Activated CD4-positive, CD25-positive, alpha-beta regulatory T cell (primary cell): ENCODE measurements at regions not wholly inside any gene's neighbourhood (a gene's known extent, or its start where the extent isn't known, plus 50 kb on each side); places are given as distances from the start of the nearest gene placed in this dataset.

Experiments used
- DNase-seq, 4 experiments: peaks; one replicate each; lab custom pipeline; 2025; lab: John Stamatoyannopoulos, UW

DNA sequence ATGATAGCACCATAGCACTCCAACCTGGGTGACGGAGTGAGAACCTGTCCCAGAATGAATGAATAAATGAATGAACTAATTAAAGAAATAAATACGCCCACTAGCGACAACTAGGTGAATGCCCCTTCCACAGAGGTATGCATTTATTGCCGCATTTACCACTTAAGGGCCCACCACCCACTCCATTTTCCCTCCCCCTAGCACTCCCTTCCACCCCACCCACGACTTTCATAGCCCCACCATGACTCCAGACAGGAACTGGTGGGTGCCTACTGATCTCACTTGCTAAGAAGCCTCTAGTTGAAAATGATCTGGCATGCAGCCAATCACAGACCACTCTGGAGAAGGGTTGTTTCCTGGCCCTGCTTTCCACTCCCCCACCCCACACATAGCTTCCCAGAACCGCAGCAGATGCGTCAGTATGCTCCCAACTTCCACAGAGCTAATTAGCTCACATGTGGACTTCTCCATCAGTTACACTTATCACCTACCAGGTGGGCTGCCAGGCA is 167.6 kb downstream of the WT1 start:
- no peak for DNase-seq

DNA sequence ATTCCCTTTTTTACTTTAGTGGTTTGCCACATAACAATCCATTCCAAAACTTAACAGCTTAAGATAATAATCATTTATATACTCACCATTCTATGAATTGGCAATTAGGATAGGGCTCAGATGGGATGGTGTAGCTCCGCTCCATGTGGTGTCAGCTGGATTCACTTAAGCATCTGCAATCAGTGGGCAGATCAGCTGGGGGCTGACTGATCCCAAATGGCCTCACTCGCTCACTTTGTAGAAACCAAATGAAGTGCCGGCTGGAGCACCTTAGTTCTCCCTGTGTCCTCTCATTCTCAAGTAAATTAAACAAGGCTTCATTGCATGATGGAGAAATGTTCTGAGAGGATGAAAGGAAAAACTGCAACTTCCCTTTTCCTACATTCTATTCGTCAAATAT is 161.4 kb downstream of the WT1 start:
- no peak for DNase-seq

DNA sequence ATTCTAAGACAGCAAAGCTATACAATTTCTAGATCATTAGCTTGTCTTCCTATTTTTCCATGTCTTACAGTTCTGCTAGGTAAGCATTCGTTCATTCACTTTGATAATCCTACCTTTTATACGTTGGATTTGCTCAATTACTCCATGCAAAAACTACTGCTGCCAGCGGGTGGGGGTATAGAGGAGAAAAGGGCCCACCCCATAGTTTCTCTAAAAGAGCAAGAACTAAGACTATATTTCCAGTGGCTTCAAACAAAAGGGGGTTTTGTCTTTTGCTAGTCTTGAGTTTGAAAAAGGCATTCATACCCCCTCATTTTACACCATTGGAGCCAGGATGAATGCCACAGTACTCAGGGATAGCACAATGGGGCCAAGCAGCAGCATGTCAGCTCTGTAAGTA is 155.7 kb downstream of the WT1 start:
- no peak for DNase-seq

DNA sequence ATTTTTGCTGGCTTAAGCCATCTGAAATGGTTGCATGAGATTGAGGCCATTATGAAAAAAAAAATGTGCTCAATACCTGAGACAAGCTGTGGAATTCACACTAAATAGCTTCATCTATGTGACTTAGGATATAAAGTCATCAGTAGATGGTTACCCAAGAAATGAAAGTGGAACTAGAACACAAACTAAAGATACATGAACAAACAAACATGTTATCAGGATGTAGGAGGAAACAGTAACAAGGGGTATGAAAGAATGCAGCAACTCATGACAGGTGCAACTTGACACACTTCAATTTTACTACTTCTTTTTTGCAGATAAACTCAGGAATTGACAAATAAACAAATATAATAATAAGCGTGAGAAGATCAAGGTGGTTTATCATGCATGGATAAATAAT is 155.0 kb downstream of the WT1 start:
- DNase-seq, result no peak

DNA sequence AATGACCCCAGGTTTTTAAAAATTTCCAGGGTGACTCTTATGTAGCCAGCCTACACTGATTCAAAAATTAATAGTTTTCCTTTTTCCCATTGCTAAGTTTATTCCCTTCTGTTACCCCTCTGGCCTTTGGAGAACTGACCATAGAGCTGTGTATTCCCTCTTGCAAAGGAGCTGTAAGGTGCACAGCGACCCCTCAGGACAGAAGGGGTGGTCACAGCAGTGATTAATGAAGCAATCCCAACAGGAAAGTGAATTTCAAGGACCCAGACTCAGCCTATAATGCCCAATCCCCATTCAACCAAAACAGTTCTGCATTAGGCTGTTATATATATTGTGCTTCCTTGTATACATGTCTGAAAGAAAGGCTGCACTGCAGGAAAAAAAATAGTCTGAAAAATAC is 147.1 kb downstream of the WT1 start:
- DNase-seq, result no peak

DNA sequence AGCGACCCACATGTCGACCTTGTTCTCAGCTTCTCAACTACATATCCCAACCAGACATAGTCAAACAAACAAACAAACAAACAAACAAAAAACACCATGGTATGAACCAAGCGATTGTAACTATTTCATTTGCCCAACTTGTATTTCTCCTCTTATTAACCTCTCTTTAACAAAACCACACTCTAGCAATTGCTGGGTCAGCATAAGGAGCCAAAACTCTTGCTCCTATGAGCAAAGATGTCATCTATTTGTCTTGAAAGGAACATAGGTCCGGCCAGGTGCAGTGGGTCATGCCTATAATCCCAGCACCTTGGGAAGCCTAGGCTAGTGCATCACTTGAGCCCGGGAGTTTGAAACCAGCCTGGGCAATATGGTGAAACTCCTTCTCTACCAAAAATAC is 145.6 kb downstream of the WT1 start:
- no peak for DNase-seq

DNA sequence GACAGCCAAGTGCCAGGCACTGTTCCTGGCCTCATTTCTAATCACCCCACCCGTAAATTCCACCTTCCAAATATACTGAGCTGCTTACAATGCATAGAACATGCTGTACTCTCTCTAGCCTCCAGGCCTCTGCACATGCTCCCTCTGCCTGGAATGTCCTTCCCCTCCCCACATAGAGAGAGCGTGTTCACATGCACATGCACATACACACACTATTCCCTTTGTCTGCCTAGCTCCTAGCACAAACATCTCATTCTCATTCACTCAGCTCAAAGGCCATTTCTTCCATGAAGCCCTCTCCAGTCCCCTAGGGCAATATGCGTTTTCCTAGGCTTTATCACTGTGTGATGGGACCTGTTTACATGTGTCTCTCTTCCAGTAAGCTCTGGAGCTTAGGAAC is 144.6 kb downstream of the WT1 start:
- DNase-seq, result no peak

DNA sequence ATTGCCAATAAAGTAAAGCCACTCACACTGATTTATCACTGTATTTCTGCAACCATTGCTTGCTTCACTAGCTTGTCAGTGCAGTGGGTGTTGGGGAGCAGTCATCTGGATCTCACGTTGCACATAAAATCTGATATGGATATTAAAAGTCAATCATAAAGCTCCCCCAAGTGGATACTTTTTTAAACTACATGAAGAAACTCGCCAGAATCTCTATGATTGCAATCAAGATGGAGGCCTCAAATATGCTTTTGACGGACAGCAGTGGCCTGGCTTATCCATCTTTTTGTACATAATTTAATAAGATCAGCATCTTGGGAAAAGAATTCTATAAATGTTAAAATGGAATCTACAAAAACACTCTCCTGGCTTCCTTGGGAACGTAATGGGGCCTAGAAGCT is 137.7 kb downstream of the WT1 start:
- DNase-seq, result no peak

DNA sequence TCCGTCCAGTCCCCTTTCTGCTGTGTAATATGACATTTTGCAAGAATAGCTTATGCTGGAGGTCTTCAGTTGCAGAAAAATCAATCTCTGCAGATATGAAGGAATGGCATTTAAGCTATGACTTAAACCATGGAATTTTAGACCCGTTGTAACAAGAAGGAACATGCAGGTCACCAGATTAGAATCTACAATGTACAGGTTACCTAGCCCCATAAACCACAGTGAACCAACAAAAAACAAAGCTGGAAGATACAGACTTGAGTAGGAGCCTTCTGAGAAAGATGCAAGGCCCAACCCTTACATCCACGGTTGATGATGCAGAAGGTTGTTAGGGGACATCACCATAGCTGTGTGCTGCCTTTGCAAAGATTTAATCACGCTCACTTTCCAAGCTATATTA is 132.5 kb downstream of the WT1 start:
- no peak for DNase-seq

DNA sequence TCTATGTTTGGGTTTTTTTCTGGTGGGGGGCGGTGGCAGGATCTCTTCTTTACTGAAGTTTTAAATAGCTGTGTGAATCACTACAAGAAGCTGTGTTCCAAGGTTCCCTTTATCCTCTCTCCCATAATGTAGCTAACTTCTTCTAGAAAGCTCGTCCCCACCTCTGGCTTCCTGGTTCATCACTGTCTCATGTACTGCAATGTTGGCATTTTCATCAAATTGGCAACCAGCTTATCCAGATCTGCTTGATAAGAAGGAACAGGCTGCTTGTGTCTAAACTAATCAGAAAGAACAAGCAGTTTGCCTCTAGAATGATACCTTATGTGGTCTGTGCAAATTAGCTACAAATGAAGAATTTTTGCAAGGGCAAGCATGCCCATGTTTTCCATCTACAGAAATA is 130.8 kb downstream of the WT1 start:
- DNase-seq, result no peak

DNA sequence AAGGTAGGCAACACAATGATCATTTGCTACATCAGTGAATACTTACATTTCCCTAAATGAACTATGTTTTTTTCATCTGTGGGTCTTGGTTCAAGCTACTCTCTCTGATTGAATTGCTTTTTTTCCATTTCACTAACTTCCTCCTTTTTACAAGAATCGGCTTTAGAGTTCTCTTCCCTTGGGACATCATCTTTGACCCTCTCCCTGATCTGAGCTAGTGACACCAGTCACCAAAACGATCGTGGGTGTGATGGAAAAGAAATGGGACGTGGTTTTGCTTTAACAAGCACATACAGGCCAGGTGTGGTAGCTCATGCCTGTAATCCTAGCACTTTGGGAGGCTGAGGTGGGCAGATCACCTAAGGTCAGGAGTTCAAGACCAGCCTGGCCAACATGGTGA is 129.9 kb downstream of the WT1 start:
- DNase-seq, result no peak

DNA sequence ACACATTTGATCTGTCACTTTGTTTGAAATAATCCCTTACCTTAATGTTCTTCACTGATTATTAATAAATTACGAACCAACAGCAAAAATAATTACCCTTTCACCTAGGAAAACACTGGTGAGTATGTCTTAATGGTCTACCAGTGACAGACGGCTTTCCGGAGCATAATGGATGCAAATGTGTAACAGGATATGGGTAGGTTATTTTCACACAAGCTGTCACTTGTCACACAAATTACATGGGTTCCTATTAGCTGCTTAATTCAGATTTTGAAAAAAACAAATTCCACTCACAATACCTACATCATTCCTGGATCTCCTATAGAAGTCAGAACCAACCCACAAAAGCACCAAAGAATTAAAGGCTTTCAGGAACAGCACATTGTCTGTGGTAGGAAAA is 127.9 kb downstream of the WT1 start:
- DNase-seq, result no peak

DNA sequence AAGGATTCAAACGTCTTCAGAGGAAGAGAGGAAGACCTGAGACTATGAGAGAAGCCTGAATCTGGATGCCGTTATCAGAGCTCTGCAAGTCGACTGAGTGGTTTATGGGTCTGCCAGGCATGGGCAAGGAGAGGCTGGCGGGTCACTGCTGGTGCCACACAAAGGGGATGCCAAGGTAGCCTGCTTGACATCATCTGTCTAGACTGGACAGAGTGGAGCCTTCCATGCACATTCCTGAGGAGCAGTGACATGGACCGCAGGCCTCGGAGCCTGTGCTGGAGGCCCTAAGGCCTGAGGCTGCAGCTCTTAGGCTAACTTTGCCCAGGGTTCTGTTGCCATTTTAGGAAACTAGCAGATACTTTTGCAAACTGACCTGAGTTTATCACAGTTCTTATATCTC is 127.4 kb downstream of the WT1 start:
- no peak for DNase-seq

DNA sequence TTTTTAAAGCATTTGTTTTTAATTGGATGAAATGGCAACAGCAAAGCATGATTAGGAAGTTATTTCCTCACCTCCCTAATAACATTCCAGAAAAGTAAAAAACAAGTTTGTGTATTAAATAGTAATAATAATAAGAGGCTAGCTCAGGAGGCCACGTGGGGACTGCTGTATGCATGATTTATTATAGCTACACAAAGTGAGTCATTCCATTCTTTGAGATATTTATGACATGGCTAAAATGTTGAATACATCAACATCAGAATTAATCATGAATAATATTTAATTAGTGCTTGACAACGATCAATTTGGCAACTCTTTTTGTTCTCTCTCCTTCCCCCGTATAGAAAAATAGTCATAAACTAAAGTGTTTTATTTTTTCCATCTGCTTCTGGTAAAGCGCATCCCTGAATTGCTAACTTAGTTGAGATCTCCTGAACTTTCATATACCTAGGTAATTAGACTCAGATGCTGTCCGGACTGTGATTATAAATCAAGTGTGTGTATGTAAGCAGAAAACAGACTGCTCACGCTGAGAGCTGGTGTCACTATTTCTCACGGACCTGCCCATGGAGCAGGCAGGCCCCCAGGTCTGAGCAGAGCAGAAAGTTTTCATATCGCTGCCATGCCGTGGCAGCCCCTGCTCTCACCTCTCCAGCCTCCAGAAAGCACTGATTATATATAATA is 125.7 kb downstream of the WT1 start:
- DNase-seq, result no peak

DNA sequence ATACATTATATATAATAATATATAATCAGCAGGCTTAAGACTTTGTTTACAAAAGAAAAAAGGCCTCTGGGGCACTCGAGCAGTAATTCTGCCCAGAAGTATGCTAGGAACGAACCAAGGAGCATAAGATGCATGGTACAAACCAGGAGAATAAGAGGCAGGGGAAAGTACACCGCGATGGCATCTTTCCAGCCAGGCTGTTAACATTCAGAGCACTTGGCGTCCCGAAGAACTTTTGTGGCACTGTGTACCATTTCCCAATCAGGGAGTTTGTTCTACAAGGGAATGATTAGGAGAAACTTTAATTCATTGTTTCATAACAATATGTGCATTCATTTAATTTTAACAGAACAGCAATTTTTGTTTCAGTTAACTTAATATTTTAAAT is 125.1 kb downstream of the WT1 start:
- DNase-seq, result no peak

DNA sequence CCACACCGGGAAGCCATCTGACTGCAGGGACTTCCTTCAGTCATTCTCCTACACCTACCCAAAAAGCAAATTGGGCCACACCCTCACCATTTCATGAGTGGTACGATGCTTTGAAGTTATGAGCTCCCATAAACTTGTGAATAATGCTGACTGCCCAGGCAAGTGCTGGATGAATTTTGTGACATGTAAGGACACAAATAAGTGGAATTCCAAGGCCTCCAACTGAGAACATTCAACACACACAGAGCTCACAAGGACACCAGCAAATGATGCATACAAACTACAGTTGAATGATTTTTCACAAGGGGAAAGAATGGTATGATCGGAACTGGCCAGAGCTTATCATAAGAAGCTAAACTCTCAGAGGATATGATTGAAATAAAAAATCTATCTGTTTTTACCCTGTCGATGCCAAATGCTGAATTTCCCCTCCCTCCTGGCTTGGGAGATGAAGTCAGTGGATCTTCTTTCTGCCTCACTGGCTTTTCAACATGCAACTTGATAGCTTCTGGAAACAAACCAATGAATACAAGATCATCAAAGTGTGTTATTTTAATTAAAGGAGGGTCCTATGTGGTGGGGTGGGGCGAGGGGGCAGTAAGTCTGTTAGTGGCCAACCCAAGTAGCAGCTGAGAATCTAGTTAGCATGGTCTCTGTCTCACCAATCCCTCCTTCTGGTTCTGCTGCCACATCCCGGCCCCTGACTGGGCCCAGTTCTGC is 123.8 kb downstream of the WT1 start:
- no peak for DNase-seq

DNA sequence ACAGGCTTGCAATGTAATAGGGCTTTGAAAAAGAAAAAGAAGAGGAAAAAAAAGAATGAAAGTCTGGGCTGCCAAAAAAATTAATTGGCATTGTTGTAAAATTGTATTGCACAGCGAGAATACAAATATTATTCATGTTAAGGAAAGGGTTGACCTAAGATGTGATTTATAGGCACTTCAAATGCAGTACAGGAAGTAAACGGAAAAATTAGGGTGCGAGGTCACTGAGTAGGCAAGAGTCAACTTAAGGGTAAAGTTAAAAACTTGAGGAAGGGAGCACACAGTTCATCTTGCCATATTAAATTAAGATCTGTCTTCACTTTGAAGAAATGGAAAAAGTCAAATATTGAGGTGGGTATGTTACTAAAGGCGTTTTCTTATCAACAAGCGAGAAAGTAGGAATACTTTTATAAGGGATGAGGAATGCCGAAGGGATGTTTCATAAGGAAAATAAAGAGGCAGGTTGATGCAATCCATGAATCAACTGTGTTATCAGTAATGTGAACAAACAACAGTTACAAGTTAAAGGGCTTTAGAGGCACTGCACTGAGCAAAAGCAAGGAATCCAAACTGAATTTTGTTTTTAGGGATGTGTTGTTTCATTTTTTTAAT is 123.0 kb downstream of the WT1 start:
- DNase-seq, result no peak

DNA sequence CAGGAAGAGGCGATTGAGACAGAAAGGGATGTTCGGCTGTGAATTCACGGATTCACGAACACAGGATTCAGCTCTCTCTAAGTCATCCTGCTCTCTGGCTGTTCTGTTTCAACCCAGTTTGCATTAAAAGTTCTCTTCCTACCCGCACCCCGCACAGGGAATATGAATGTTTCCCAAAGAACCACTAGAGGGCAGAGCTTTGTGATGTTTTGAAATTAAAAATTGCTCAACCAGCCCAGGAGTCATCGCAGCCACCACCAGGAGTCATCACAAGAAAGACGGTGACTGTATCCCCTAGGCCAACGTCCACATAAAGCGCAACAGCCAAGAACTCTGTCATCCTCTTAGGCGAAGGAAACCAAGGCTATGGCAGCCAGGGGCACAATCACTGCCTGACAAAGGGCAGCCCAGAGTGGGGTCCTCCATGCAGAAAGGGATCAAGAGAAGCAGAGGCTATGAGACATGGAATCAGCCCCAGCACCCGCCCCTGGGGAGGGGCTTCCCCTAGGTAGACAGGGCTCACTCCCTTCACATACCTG is 122.4 kb downstream of the WT1 start:
- no peak for DNase-seq

DNA sequence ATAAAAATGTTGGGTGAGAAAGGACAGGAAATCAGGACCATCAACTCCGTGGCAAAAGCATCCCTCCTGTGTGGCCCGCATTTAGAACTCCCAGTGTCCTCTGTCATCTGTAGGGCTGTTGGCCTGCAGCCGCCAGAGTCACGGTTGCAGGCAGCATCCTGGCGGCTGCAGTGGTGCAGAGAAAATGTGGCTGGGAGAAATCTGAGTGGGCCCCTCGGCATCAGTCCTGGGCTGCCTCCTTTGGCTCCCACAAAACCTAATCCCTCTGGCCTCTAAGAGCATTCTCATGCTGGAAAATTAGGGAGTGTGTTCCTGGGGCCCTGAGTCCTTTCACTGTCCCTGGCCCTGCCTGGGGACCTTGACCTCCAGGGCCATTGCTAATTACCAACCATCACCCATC is 121.9 kb downstream of the WT1 start:
- no peak for DNase-seq

DNA sequence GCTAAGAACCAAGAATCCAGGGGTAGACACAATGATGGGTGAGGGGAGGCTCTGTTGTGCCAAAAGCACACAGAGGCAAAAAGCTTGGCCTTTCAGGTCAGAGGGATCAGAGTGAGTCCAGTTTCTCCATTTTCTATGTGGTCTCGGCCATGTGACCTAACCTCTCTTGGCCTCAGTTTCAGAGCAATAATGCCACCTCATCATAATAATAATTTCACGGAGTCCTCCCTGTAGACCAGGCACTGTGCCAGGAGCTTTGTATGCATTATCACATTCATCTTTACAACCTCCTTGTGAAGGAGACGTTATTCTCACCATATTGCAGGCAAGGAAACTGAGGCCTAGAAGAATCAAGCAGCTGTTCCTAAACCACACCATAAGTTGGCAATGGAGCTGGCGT is 120.2 kb downstream of the WT1 start:
- no peak for DNase-seq

DNA sequence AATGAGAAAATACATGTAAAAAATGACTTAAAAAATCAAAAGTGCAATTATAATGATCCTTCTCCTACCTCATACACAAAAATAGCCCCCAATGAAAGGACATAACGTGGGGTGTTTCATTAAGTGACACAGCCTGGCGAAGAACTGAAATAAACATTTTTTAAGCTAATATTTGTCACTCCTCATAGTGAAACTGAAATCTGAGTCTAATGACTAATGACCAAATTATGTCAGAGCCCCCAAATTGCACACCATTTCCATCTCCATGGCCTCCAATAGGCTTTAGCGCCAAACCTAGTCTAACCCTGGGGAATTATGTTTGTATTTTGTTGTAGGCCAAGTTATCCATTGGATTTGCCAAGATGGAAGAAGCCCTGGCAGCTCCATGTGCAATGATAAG is 119.1 kb downstream of the WT1 start:
- no peak for DNase-seq

DNA sequence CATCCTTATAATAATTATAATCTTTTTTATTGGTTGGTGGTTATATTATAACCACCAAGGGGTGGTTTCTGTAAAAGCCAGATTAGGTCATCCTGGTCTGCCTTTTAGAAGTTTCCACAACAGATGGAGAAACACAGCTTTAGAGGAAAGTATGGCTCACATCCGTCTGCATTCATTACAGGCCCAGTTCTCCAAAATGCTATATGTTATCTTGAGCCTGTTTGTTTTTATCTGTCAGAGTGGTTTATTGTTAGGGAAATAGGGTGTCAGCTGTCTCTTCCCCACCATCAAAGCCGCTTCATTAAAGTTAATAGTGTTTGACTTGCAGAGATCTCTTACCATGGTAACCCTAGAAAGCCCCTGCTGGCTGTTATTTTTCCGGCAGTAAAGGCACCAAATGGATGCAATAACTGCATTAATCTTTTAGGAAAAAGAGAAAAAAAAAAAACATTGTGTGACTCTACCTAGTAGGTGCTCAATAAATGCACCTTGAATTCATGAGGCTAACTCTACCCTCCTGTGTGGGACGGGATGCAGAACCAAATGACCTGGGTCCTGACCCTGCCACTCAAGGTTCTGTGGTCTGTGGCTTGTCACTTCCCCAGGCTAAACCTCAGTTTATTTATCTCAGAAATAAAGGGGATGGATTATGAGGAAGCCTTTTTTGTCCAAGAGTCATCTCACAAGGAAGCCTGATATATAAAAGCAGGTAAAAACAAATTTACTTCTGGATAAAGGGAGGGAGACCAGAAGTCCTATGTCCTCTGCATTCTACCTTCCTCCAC is 118.3 kb downstream of the WT1 start:
- DNase-seq, result no peak
